ENCODE measurements at regions not wholly inside any gene's neighbourhood (a gene's known extent, or its start where the extent isn't known, plus 50 kb on each side); places are given as distances from the start of the nearest gene placed in this dataset.

- no peak overlapping the region for H3K4me3 Mint-ChIP-seq
- TF ChIP-seq CTCF (IDR thresholded peaks at IDR 0.05): no peak
- Histone ChIP-seq H3K4me3 (replicated peaks in 1 of 3; ENCODE audit: low read depth in 2 of 3, low read length in 3 of 3) (no peak overlapping the region), H3K27ac (ENCODE audit: low read depth in 1 of 2, low read length in 2 of 2) (no peak overlapping the region), H3K4me2 (replicated peaks; ENCODE audit: extremely low read depth, low read length, poor library complexity, severe bottlenecking) (no peak overlapping the region), H2AFZ (ENCODE audit: insufficient read depth, low read depth, low read length, poor library complexity, severe bottlenecking) (no peak overlapping the region), H3K4me1 (ENCODE audit: control insufficient read depth in 1 of 2, insufficient read depth in 2 of 2, low read length in 2 of 2) (no peaks in the 10 kb centered on the region), H3K27me3 (ENCODE audit: control insufficient read depth in 2 of 2, insufficient read depth in 2 of 2, low read length in 2 of 2) (no peaks in the 10 kb centered on the region), H3K9ac (ENCODE audit: insufficient read depth, low read length, poor library complexity, severe bottlenecking) (no peak overlapping the region), H3K9me3 (replicated peaks in 1 of 2; ENCODE audit: control insufficient read depth in 1 of 2, insufficient read depth in 1 of 2, low read length in 2 of 2) (no peaks in the 10 kb centered on the region), H3K36me3 (replicated peaks in 1 of 2; ENCODE audit: control insufficient read depth in 1 of 2, insufficient read depth in 2 of 2, low read length in 2 of 2) (no peaks in the 10 kb centered on the region), H4K20me1 (ENCODE audit: insufficient read depth, low read length) (no peaks in the 10 kb centered on the region), H3K79me2 (ENCODE audit: insufficient read depth, low read length) (no peaks in the 10 kb centered on the region)
- no CpG with 5 or more reads among the region's 2 CpGs for WGBS (ENCODE audit: insufficient coverage)
- H3K9me3 Mint-ChIP-seq: peaks cover 0 to 8% (median 4%) of the 10 kb centered on the region in 7 donors
- no peaks in the 10 kb centered on the region for H3K36me3 Mint-ChIP-seq
- peak overlapping the region in 1 of 7 donors; percentile 32 for H3K27ac Mint-ChIP-seq
- no peaks in the 10 kb centered on the region for H3K4me1 Mint-ChIP-seq
- intact Hi-C loops (cut with micrococcal nuclease): no loop called here
- no peak for DNase-seq
- H3K27me3 Mint-ChIP-seq (ENCODE audit: low read depth in 3 of 3): no peaks in the 10 kb centered on the region
These were observed 659.0 kb upstream of the TBX3 start for GRCh38 chr12:115343008-115343407.

GRCh38 chr12:115341442-115341841 lies 657.5 kb upstream of the TBX3 start:
- Histone ChIP-seq H2AFZ (ENCODE audit: insufficient read depth, low read depth, low read length, poor library complexity, severe bottlenecking) (no peak overlapping the region), H4K20me1 (ENCODE audit: insufficient read depth, low read length) (no peaks in the 10 kb centered on the region), H3K4me2 (replicated peaks; ENCODE audit: extremely low read depth, low read length, poor library complexity, severe bottlenecking) (no peak overlapping the region), H3K27ac (ENCODE audit: low read depth in 1 of 2, low read length in 2 of 2) (no peak overlapping the region), H3K4me3 (replicated peaks in 1 of 3; ENCODE audit: low read depth in 2 of 3, low read length in 3 of 3) (no peak overlapping the region), H3K4me1 (ENCODE audit: control insufficient read depth in 1 of 2, insufficient read depth in 2 of 2, low read length in 2 of 2) (no peaks in the 10 kb centered on the region), H3K9me3 (replicated peaks in 1 of 2; ENCODE audit: control insufficient read depth in 1 of 2, insufficient read depth in 1 of 2, low read length in 2 of 2) (no peaks in the 10 kb centered on the region), H3K79me2 (ENCODE audit: insufficient read depth, low read length) (no peaks in the 10 kb centered on the region), H3K27me3 (ENCODE audit: control insufficient read depth in 2 of 2, insufficient read depth in 2 of 2, low read length in 2 of 2) (no peaks in the 10 kb centered on the region), H3K36me3 (replicated peaks in 1 of 2; ENCODE audit: control insufficient read depth in 1 of 2, insufficient read depth in 2 of 2, low read length in 2 of 2) (no peaks in the 10 kb centered on the region), H3K9ac (ENCODE audit: insufficient read depth, low read length, poor library complexity, severe bottlenecking) (no peak overlapping the region)
- DNase-seq: peak in 1 of 3 donors; percentile 34
- Mint-ChIP-seq H3K27me3 (ENCODE audit: low read depth in 3 of 3) (peaks cover 0 to 1% (median 0%) of the 10 kb centered on the region in 3 donors), H3K4me1 (no peaks in the 10 kb centered on the region), H3K36me3 (no peaks in the 10 kb centered on the region), H3K9me3 (peaks cover 2 to 8% (median 4%) of the 10 kb centered on the region in 7 donors), H3K27ac (no peak overlapping the region), H3K4me3 (no peak overlapping the region)
- no peak for TF ChIP-seq CTCF (IDR thresholded peaks at IDR 0.05)
- WGBS (ENCODE audit: insufficient coverage): 94% methylated on average over 4 of the region's 6 CpGs
- intact Hi-C loops (cut with micrococcal nuclease): no loop called here
